ENCODE measurements at regions not wholly inside any gene's neighbourhood (a gene's known extent, or its start where the extent isn't known, plus 50 kb on each side); places are given as distances from the start of the nearest gene placed in this dataset.

GRCh38 chr10:10196701-10197100, 821.0 kb upstream of the CELF2 start:
- Mint-ChIP-seq H3K4me3 (no peak overlapping the region), H3K36me3 (ENCODE audit: low read depth) (no peaks in the 10 kb centered on the region), H3K27ac (no peak overlapping the region), H3K9me3 (no peaks in the 10 kb centered on the region), H3K4me1 (ENCODE audit: low read depth) (no peaks in the 10 kb centered on the region), H3K27me3 (peaks cover 9% of the 10 kb centered on the region)
- ATAC-seq (ENCODE audit: poor library complexity) (no peak), DNase-seq (no peak)
- H3K4me3 ChIP-seq (ENCODE audit: low read length) = no peak overlapping the region
- no peak overlapping the region for H3K27ac ChIP-seq (ENCODE audit: low read depth in 1 of 2, low read length in 2 of 2)
- H3K9me3 ChIP-seq (ENCODE audit: control insufficient read depth in 1 of 2, insufficient read depth in 1 of 2, low read length in 2 of 2) = no peaks in the 10 kb centered on the region
- H3K4me1 ChIP-seq (ENCODE audit: insufficient read depth, low read length) = no peaks in the 10 kb centered on the region
- CTCF ChIA-PET = no interaction called here
- no peaks in the 10 kb centered on the region for H3K36me3 ChIP-seq (ENCODE audit: insufficient read depth, low read length)
- intact Hi-C loops (cut with DNase I, micrococcal nuclease) = no loop called here
- POLR2A ChIA-PET = no interaction called here
- TF ChIP-seq CTCF (IDR thresholded peaks at IDR 0.05) = no peak
- no peaks in the 10 kb centered on the region for H3K27me3 ChIP-seq (ENCODE audit: control insufficient read depth in 1 of 2, insufficient read depth in 2 of 2, low read length in 2 of 2)

DNA sequence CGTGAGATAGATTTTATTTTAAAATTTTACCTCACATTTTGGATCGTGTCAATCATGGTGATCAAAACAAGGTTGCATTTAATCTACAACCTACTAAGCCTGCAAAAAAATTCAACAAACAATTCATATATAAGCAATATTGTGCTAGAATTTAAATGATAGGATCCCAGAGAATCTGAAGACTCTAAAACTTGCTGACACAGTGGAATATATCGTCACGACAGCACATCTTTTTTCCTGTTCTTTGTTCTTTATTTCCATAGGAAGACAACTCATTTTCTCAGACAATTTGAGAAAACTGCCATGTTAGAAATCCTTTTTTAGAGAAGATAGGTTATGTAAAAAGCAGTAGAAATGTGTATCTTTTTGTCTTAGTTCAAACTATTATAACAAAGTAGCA, 820.2 kb upstream of the CELF2 start:
- H3K4me1 ChIP-seq (ENCODE audit: insufficient read depth, low read length) = no peaks in the 10 kb centered on the region
- peaks cover 9% of the 10 kb centered on the region for H3K27me3 Mint-ChIP-seq
- H3K36me3 ChIP-seq (ENCODE audit: insufficient read depth, low read length) = no peaks in the 10 kb centered on the region
- no peak for DNase-seq
- H3K9me3 Mint-ChIP-seq = no peaks in the 10 kb centered on the region
- CTCF ChIA-PET = no interaction called here
- H3K9me3 ChIP-seq (ENCODE audit: control insufficient read depth in 1 of 2, insufficient read depth in 1 of 2, low read length in 2 of 2) = no peaks in the 10 kb centered on the region
- TF ChIP-seq CTCF (IDR thresholded peaks at IDR 0.05) = no peak
- no peak overlapping the region for H3K27ac ChIP-seq (ENCODE audit: low read depth in 1 of 2, low read length in 2 of 2)
- no peaks in the 10 kb centered on the region for H3K36me3 Mint-ChIP-seq (ENCODE audit: low read depth)
- no peaks in the 10 kb centered on the region for H3K4me1 Mint-ChIP-seq (ENCODE audit: low read depth)
- intact Hi-C loops (cut with DNase I, micrococcal nuclease) = no loop called here
- no peaks in the 10 kb centered on the region for H3K27me3 ChIP-seq (ENCODE audit: control insufficient read depth in 1 of 2, insufficient read depth in 2 of 2, low read length in 2 of 2)
- no peak overlapping the region for H3K4me3 ChIP-seq (ENCODE audit: low read length)
- no peak for ATAC-seq (ENCODE audit: poor library complexity)
- POLR2A ChIA-PET = no interaction called here
- H3K4me3 Mint-ChIP-seq = no peak overlapping the region
- H3K27ac Mint-ChIP-seq = no peak overlapping the region

- TF ChIP-seq CTCF (IDR thresholded peaks at IDR 0.05) = no peak
- no peaks in the 10 kb centered on the region for H3K4me1 ChIP-seq (ENCODE audit: insufficient read depth, low read length)
- intact Hi-C loops (cut with DNase I, micrococcal nuclease) = no loop called here
- H3K36me3 Mint-ChIP-seq (ENCODE audit: low read depth) = no peaks in the 10 kb centered on the region
- H3K4me3 Mint-ChIP-seq = no peak overlapping the region
- H3K27ac ChIP-seq (ENCODE audit: low read depth in 1 of 2, low read length in 2 of 2) = no peak overlapping the region
- H3K27me3 ChIP-seq (ENCODE audit: control insufficient read depth in 1 of 2, insufficient read depth in 2 of 2, low read length in 2 of 2) = no peaks in the 10 kb centered on the region
- H3K27ac Mint-ChIP-seq = no peak overlapping the region
- ChIA-PET CTCF (no interaction called here), POLR2A (no interaction called here)
- no peak for ATAC-seq (ENCODE audit: poor library complexity)
- H3K4me3 ChIP-seq (ENCODE audit: low read length) = no peak overlapping the region
- no peaks in the 10 kb centered on the region for H3K4me1 Mint-ChIP-seq (ENCODE audit: low read depth)
- H3K9me3 ChIP-seq (ENCODE audit: control insufficient read depth in 1 of 2, insufficient read depth in 1 of 2, low read length in 2 of 2) = no peaks in the 10 kb centered on the region
- no peaks in the 10 kb centered on the region for H3K9me3 Mint-ChIP-seq
- H3K27me3 Mint-ChIP-seq = peaks cover 9% of the 10 kb centered on the region
- no peaks in the 10 kb centered on the region for H3K36me3 ChIP-seq (ENCODE audit: insufficient read depth, low read length)
- DNase-seq = no peak
These were observed 819.3 kb upstream of the CELF2 start for GRCh38 chr10:10198363-10198762.

Data from CD4-positive, alpha-beta T cell (primary cell).